KMS-11 (cell line): ENCODE measurements at regions not wholly inside any gene's neighbourhood (a gene's known extent, or its start where the extent isn't known, plus 50 kb on each side); places are given as distances from the start of the nearest gene placed in this dataset.
"Not testable (repeated sequence)": the region's sequence is repeated elsewhere in the genome, so short reads cannot be mapped to it uniquely, and the experiment has no call there.

Experiments
- H2AFZ ChIP-seq: fragments of 200-600 bp; sonication (generic); 2 replicates; pipeline ENCODE4 v1.6.1; 2016; ENCODE audit warnings: antibody characterized with exemption, mixed run types, low read depth
- H3K27ac ChIP-seq: fragments of 200-600 bp; sonication (generic); 2 replicates; pipeline ENCODE4 v1.6.1; 2016; ENCODE audit warnings: mild to moderate bottlenecking, mixed run types
- H3K27me3 ChIP-seq: fragments of 200-600 bp; sonication (generic); 2 replicates; pipeline ENCODE4 v1.6.1; 2017; ENCODE audit warnings: mild to moderate bottlenecking, low read depth, mixed run types, moderate library complexity; ENCODE audit not compliant: insufficient read depth
- H3K36me3 ChIP-seq: fragments of 200-600 bp; sonication (generic); 2 replicates; pipeline ENCODE4 v1.6.1; 2017; ENCODE audit warnings: mild to moderate bottlenecking, mixed run types; ENCODE audit not compliant: insufficient read depth
- H3K4me1 ChIP-seq: fragments of 200-600 bp; sonication (generic); 2 replicates; pipeline ENCODE4 v1.6.1; 2016; ENCODE audit warnings: mild to moderate bottlenecking, low read depth, mixed run types; ENCODE audit not compliant: poor library complexity, severe bottlenecking
- H3K4me2 ChIP-seq: fragments of 200-600 bp; sonication (generic); 2 replicates; pipeline ENCODE4 v1.7.0; 2016; ENCODE audit warnings: mild to moderate bottlenecking, mixed run types
- H3K4me3 ChIP-seq: fragments of 200-600 bp; sonication (generic); IDR thresholded peaks from 2 replicates; pipeline ENCODE4 v1.6.1; 2017; ENCODE audit warnings: low read depth, low read length, mixed read lengths; ENCODE audit not compliant: insufficient read depth
- H3K79me2 ChIP-seq: fragments of 200-600 bp; sonication (generic); 2 replicates; pipeline ENCODE4 v1.6.1; 2016; ENCODE audit warnings: low read depth, mixed run types; ENCODE audit not compliant: insufficient read depth
- H3K9ac ChIP-seq: fragments of 200-600 bp; sonication (generic); 2 replicates; pipeline ENCODE4 v1.6.1; 2016; ENCODE audit warnings: mild to moderate bottlenecking, mixed run types
- H4K20me1 ChIP-seq: fragments of 200-600 bp; sonication (generic); 2 replicates; pipeline ENCODE4 v1.6.1; 2016; ENCODE audit warnings: mild to moderate bottlenecking, mixed run types; ENCODE audit not compliant: insufficient read depth
- CTCF ChIP-seq: fragments of 200-600 bp; sonication (generic); conservative IDR thresholded peaks from 2 replicates; pipeline ENCODE4 v1.6.1; 2017; ENCODE audit warnings: low read depth, mild to moderate bottlenecking, antibody characterized with exemption, low read length, moderate library complexity, mixed read lengths

DNA sequence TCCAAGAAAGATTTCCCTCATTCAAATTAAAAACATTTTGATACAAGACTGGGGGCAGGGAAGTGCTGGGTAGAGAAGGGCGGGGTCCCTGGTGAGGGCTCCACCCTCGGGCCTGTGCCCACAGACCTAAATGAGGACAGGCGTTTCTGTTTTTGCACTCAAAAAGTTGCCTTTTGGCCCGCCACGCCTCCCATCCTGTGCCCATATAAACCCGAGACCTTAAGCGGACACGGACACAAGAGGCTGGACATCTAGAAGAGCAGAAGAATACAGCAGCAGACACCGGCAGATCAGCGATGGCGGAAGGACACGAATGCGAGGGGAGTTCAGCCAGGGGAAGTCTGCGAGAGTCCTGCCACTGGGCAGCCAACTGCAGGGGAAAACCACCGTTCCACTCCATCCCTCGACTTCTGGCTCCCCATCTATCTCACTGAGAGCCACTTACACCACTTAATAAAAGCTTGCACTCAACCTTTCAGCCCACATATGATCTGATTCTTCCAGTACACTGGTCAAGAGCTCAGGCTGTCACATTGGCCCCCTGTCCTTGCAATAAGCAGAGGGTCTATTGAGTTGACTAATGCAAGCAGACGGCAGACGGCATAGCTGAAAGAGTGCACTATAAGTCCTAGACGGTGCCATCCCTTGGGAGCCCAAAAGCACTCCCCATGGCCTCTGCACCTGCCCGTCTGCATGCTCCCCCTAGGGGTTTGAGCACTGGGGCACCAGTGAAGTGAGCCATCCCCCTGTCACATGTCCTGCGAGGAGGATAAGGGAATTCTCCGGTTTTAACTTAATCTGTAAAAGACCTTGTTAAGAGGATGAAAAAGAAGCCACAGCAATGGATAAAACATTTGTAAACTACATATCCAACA is 181.8 kb upstream of the PRSS1 start:
- no peaks in the 10 kb centered on the region for H3K27me3 ChIP-seq

GRCh38 chr7:142566271-142566670 is 183.0 kb upstream of the PRSS1 start:
- Histone ChIP-seq H3K4me1 (no peaks in the 10 kb centered on the region), H3K9ac (no peak overlapping the region), H2AFZ (no peak overlapping the region), H4K20me1 (no peaks in the 10 kb centered on the region), H3K4me3 (no peak overlapping the region), H3K79me2 (no peaks in the 10 kb centered on the region), H3K36me3 (no peaks in the 10 kb centered on the region), H3K4me2 (no peak overlapping the region), H3K27me3 (no peaks in the 10 kb centered on the region), H3K27ac (no peak overlapping the region)
- TF ChIP-seq CTCF: no peak

More for the DNA sequence above, 181.8 kb upstream of the PRSS1 start:
- Histone ChIP-seq H3K4me1 (no peaks in the 10 kb centered on the region), H3K4me3 (no peak overlapping the region), H3K9ac (no peak overlapping the region), H4K20me1 (no peaks in the 10 kb centered on the region), H3K27ac (no peak overlapping the region), H3K36me3 (no peaks in the 10 kb centered on the region), H2AFZ (no peak overlapping the region), H3K4me2 (no peak overlapping the region), H3K79me2 (no peaks in the 10 kb centered on the region)
- no peak for TF ChIP-seq CTCF

DNA sequence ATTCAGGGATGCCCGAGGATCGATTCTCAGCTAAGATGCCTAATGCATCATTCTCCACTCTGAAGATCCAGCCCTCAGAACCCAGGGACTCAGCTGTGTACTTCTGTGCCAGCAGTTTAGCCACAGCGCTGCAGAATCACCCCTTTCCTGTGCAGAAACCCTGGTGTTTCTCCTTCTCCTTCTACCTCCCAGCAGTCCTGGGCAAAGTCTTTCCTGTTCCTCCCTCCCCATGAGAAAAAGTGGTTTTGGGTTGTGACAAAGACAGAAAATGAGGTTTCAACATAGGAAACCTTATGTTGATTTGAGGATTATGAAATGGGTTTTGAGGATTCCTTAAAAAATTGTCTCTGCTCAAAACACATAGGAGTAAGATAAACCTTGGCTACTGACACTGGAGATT is 185.1 kb upstream of the PRSS1 start:
- H3K9ac ChIP-seq, H2AFZ ChIP-seq, H3K36me3 ChIP-seq, H3K4me3 ChIP-seq, H3K27ac ChIP-seq, H4K20me1 ChIP-seq, H3K4me1 ChIP-seq, H3K27me3 ChIP-seq, H3K79me2 ChIP-seq, H3K4me2 ChIP-seq: not testable (repeated sequence)

DNA sequence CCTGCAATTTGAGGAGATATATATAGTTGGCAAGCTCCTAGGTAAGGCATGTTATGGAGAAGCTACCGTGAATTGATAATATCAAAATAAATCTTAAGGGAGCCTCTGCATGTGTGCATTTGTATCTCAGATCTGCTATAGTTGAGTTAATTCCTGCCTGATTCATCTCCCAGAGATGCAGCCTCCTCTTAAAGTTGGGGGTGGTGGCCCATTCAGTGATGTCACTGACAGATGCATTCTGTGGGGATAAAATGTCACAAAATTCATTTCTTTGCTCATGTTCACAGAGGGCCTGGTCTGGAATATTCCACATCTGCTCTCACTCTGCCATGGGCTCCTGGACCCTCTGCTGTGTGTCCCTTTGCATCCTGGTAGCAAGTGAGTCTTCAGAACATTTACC is 185.8 kb upstream of the PRSS1 start:
- H3K4me1 ChIP-seq: no peaks in the 10 kb centered on the region

More for the DNA sequence above, 185.8 kb upstream of the PRSS1 start:
- no peaks in the 10 kb centered on the region for H4K20me1 ChIP-seq
- H3K27ac ChIP-seq: no peak overlapping the region
- no peak overlapping the region for H3K4me3 ChIP-seq
- TF ChIP-seq CTCF: no peak
- no peaks in the 10 kb centered on the region for H3K36me3 ChIP-seq
- H3K9ac ChIP-seq: no peak overlapping the region
- H3K4me2 ChIP-seq: no peak overlapping the region
- H3K27me3 ChIP-seq: no peaks in the 10 kb centered on the region
- H3K79me2 ChIP-seq: no peaks in the 10 kb centered on the region
- H2AFZ ChIP-seq: no peak overlapping the region
